ENCODE measurements at regions not wholly inside any gene's neighbourhood (a gene's known extent, or its start where the extent isn't known, plus 50 kb on each side); places are given as distances from the start of the nearest gene placed in this dataset.

- Histone ChIP-seq H3K9ac (ENCODE audit: low read length) (no peak overlapping the region), H4K20me1 (ENCODE audit: insufficient read depth, low read length) (no peaks in the 10 kb centered on the region), H3K4me2 (ENCODE audit: low read length) (no peak overlapping the region), H3K79me2 (ENCODE audit: low read length) (no peaks in the 10 kb centered on the region), H3K9me3 (ENCODE audit: insufficient read depth, low read length) (no peaks in the 10 kb centered on the region), H2AFZ (ENCODE audit: low read depth, low read length) (no peak overlapping the region), H3K36me3 (replicated peaks; ENCODE audit: low read depth, low read length) (no peaks in the 10 kb centered on the region), H3K27me3 (ENCODE audit: low read depth, low read length) (0 out of 2 replicates have a peak, but pooled peaks cover 2% of the 10 kb centered on the region), H3K27ac (ENCODE audit: low read length) (no peak overlapping the region), H3K4me3 (ENCODE audit: low read length) (no peak overlapping the region), H3K4me1 (ENCODE audit: low read length) (no peaks in the 10 kb centered on the region)
- TF ChIP-seq CTCF (IDR thresholded peaks at IDR 0.05; ENCODE audit: low read depth, low read length) (no peak), EZH2phosphoT487 (IDR thresholded peaks at IDR 0.05; ENCODE audit: low read depth) (no peak)
These were observed 61.1 kb upstream of the DLK1 start for GRCh38 chr14:100665511-100666032.

GRCh38 chr14:100666403-100666802 lies 60.3 kb upstream of the DLK1 start:
- TF ChIP-seq CTCF (IDR thresholded peaks at IDR 0.05; ENCODE audit: low read depth, low read length) (no peak), EZH2phosphoT487 (IDR thresholded peaks at IDR 0.05; ENCODE audit: low read depth) (no peak)

GRCh38 chr14:100666851-100667250 lies 59.8 kb upstream of the DLK1 start:
- Histone ChIP-seq H2AFZ (ENCODE audit: low read depth, low read length) (no peak overlapping the region), H3K27ac (ENCODE audit: low read length) (no peak overlapping the region), H3K9me3 (ENCODE audit: insufficient read depth, low read length) (no peaks in the 10 kb centered on the region), H3K79me2 (ENCODE audit: low read length) (no peaks in the 10 kb centered on the region), H3K4me2 (ENCODE audit: low read length) (no peak overlapping the region), H3K4me3 (ENCODE audit: low read length) (no peak overlapping the region), H3K9ac (ENCODE audit: low read length) (no peak overlapping the region), H3K27me3 (ENCODE audit: low read depth, low read length) (peaks cover 7% of the 10 kb centered on the region), H3K4me1 (ENCODE audit: low read length) (no peaks in the 10 kb centered on the region), H4K20me1 (ENCODE audit: insufficient read depth, low read length) (no peaks in the 10 kb centered on the region), H3K36me3 (replicated peaks; ENCODE audit: low read depth, low read length) (no peaks in the 10 kb centered on the region)
- TF ChIP-seq CTCF (IDR thresholded peaks at IDR 0.05; ENCODE audit: low read depth, low read length) (no peak), EZH2phosphoT487 (IDR thresholded peaks at IDR 0.05; ENCODE audit: low read depth) (no peak)

More at GRCh38 chr14:100666403-100666802, 60.3 kb upstream of the DLK1 start:
- Histone ChIP-seq H3K36me3 (replicated peaks; ENCODE audit: low read depth, low read length) (no peaks in the 10 kb centered on the region), H3K4me2 (ENCODE audit: low read length) (no peak overlapping the region), H2AFZ (ENCODE audit: low read depth, low read length) (no peak overlapping the region), H3K9me3 (ENCODE audit: insufficient read depth, low read length) (no peaks in the 10 kb centered on the region), H4K20me1 (ENCODE audit: insufficient read depth, low read length) (no peaks in the 10 kb centered on the region), H3K27me3 (ENCODE audit: low read depth, low read length) (peaks cover 3% of the 10 kb centered on the region; the same call in 1 of the 2 replicates), H3K27ac (ENCODE audit: low read length) (no peak overlapping the region), H3K9ac (ENCODE audit: low read length) (no peak overlapping the region), H3K79me2 (ENCODE audit: low read length) (no peaks in the 10 kb centered on the region), H3K4me1 (ENCODE audit: low read length) (no peaks in the 10 kb centered on the region), H3K4me3 (ENCODE audit: low read length) (no peak overlapping the region)

GRCh38 chr14:100667656-100668055 lies 59.0 kb upstream of the DLK1 start:
- no peak overlapping the region for H3K4me3 ChIP-seq (ENCODE audit: low read length)
- H4K20me1 ChIP-seq (ENCODE audit: insufficient read depth, low read length): no peaks in the 10 kb centered on the region
- peaks cover 10% of the 10 kb centered on the region for H3K27me3 ChIP-seq (ENCODE audit: low read depth, low read length)
- H3K9ac ChIP-seq (ENCODE audit: low read length): no peak overlapping the region
- no peaks in the 10 kb centered on the region for H3K79me2 ChIP-seq (ENCODE audit: low read length)
- H3K4me1 ChIP-seq (ENCODE audit: low read length): no peaks in the 10 kb centered on the region
- H3K4me2 ChIP-seq (ENCODE audit: low read length): no peak overlapping the region
- H3K27ac ChIP-seq (ENCODE audit: low read length): no peak overlapping the region
- no peaks in the 10 kb centered on the region for H3K36me3 ChIP-seq (replicated peaks; ENCODE audit: low read depth, low read length)
- H2AFZ ChIP-seq (ENCODE audit: low read depth, low read length): no peak overlapping the region
- TF ChIP-seq EZH2phosphoT487 (IDR thresholded peaks at IDR 0.05; ENCODE audit: low read depth) (no peak), CTCF (IDR thresholded peaks at IDR 0.05; ENCODE audit: low read depth, low read length) (no peak)
- H3K9me3 ChIP-seq (ENCODE audit: insufficient read depth, low read length): no peaks in the 10 kb centered on the region

Measured in OCI-LY3 (cell line).